HG03460 (cell line): ENCODE measurements at regions not wholly inside any gene's neighbourhood (a gene's known extent, or its start where the extent isn't known, plus 50 kb on each side); places are given as distances from the start of the nearest gene placed in this dataset.
"Not testable (repeated sequence)": the region's sequence is repeated elsewhere in the genome, so short reads cannot be mapped to it uniquely, and the experiment has no call there.

Experiments
- ATAC-seq: cut with Tn5 transposase; IDR thresholded peaks from one replicate; pipeline ENCODE4 v1.9.1; 2021; ENCODE audit not compliant: unreplicated experiment

GRCh38 chr2:150222379-150222778 lies 265.1 kb downstream of the RND3 start:
- no peak for ATAC-seq

- ATAC-seq = no peak
Measured at GRCh38 chr2:150219861-150220260, 267.6 kb downstream of the RND3 start.

GRCh38 chr2:150215041-150215440 lies 272.4 kb downstream of the RND3 start:
- no peak for ATAC-seq

- ATAC-seq = no peak
Measured at GRCh38 chr2:150214626-150215025, 272.8 kb downstream of the RND3 start.

- no peak for ATAC-seq
Measured at GRCh38 chr2:150212722-150213171, 274.7 kb downstream of the RND3 start.

- ATAC-seq = no peak
Measured at GRCh38 chr2:150211164-150211631, 276.3 kb downstream of the RND3 start.

GRCh38 chr2:150209746-150210145 lies 277.7 kb downstream of the RND3 start:
- ATAC-seq = no peak

- no peak for ATAC-seq
Measured at GRCh38 chr2:150208689-150209088, 278.8 kb downstream of the RND3 start.

- ATAC-seq = no peak
Measured at GRCh38 chr2:150207979-150208378, 279.5 kb downstream of the RND3 start.

- ATAC-seq = no peak
Measured at GRCh38 chr2:150204451-150204850, 283.0 kb downstream of the RND3 start.

- ATAC-seq = not testable (repeated sequence)
Measured at GRCh38 chr2:150194816-150195215, 292.7 kb downstream of the RND3 start.

GRCh38 chr2:150192701-150193100 lies 294.8 kb downstream of the RND3 start:
- no peak for ATAC-seq

- no peak for ATAC-seq
Measured at GRCh38 chr2:150191349-150191748, 296.1 kb downstream of the RND3 start.

- no peak for ATAC-seq
Measured at GRCh38 chr2:150190546-150190945, 296.9 kb downstream of the RND3 start.

- ATAC-seq = no peak
Measured at GRCh38 chr2:150188800-150189199, 298.7 kb downstream of the RND3 start.

GRCh38 chr2:150188177-150188576 lies 299.3 kb downstream of the RND3 start:
- no peak for ATAC-seq

- no peak for ATAC-seq
Measured at GRCh38 chr2:150182566-150183235, 304.8 kb downstream of the RND3 start.

GRCh38 chr2:150178591-150178990 lies 308.9 kb downstream of the RND3 start:
- ATAC-seq = no peak

- ATAC-seq = no peak
Measured at GRCh38 chr2:150174971-150175421, 312.5 kb downstream of the RND3 start.

GRCh38 chr2:150174056-150174805 lies 313.2 kb downstream of the RND3 start:
- ATAC-seq = no peak

GRCh38 chr2:150171065-150171548 lies 316.4 kb downstream of the RND3 start:
- no peak for ATAC-seq

- ATAC-seq = no peak
Measured at GRCh38 chr2:150169237-150169629, 318.2 kb downstream of the RND3 start.
